Mesothelial cell of epicardium (in vitro differentiated cells): ENCODE measurements at regions not wholly inside any gene's neighbourhood (a gene's known extent, or its start where the extent isn't known, plus 50 kb on each side); places are given as distances from the start of the nearest gene placed in this dataset.
A peak's percentile ranks its signal among the peaks of the same experiment; 100 is the strongest.

Experiments
- DNase-seq, 2 experiments: peaks; one replicate each; pipeline ENCODE4 v3.0.0; 2021; ENCODE audit warnings: low spot score in 2 of 2; ENCODE audit not compliant: unreplicated experiment in 2 of 2
- H3K27ac Mint-ChIP-seq: 2 replicates; pipeline ENCODE4 v1.8.0; 2021; ENCODE audit warnings: mixed read lengths
- H3K27me3 Mint-ChIP-seq: 2 replicates; pipeline ENCODE4 v1.8.0; 2021; ENCODE audit warnings: low read depth, mixed read lengths
- H3K36me3 Mint-ChIP-seq: 2 replicates; pipeline ENCODE4 v1.8.0; 2021; ENCODE audit warnings: mixed read lengths
- H3K4me1 Mint-ChIP-seq: 2 replicates; pipeline ENCODE4 v1.8.0; 2021; ENCODE audit warnings: mixed read lengths
- H3K4me3 Mint-ChIP-seq: 2 replicates; pipeline ENCODE4 v1.8.0; 2021; ENCODE audit warnings: mild to moderate bottlenecking, moderate library complexity, mixed read lengths
- H3K9me3 Mint-ChIP-seq: 2 replicates; pipeline ENCODE4 v1.8.0; 2021; ENCODE audit warnings: mixed read lengths
- TF ChIP-seq, protein P1 (sequence below): fragments of 200-600 bp; sonication (generic); IDR thresholded peaks from one replicate; pipeline ENCODE4 v1.5.0; 2021; ENCODE audit warnings: antibody characterized with exemption; ENCODE audit not compliant: unreplicated experiment

DNA sequence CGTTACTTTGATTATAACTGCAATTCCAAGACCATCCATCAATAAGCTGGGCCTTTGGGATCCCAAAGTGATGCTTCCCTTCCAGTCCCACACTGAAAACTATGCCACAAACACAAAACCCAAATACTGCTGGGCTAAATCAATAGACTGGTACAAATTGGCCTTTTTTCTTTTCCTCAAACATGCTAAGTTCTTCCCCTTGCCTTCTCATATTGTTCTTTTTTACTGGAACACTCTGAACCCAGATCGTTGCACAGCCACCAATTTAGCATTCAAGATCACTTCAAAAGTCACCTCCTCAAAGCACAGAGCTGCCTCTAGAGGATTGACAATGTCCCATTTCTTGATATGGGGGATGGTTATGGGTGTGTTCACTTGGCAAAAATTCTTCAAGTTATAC, 66.0 kb downstream of the ACTL7B start:
- TF ChIP-seq, protein P1, sequence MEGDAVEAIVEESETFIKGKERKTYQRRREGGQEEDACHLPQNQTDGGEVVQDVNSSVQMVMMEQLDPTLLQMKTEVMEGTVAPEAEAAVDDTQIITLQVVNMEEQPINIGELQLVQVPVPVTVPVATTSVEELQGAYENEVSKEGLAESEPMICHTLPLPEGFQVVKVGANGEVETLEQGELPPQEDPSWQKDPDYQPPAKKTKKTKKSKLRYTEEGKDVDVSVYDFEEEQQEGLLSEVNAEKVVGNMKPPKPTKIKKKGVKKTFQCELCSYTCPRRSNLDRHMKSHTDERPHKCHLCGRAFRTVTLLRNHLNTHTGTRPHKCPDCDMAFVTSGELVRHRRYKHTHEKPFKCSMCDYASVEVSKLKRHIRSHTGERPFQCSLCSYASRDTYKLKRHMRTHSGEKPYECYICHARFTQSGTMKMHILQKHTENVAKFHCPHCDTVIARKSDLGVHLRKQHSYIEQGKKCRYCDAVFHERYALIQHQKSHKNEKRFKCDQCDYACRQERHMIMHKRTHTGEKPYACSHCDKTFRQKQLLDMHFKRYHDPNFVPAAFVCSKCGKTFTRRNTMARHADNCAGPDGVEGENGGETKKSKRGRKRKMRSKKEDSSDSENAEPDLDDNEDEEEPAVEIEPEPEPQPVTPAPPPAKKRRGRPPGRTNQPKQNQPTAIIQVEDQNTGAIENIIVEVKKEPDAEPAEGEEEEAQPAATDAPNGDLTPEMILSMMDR = no peak
- H3K4me1 Mint-ChIP-seq = peaks cover 14% of the 10 kb centered on the region
- H3K9me3 Mint-ChIP-seq = peaks cover 23% of the 10 kb centered on the region
- no peak overlapping the region for H3K27ac Mint-ChIP-seq
- no peaks in the 10 kb centered on the region for H3K27me3 Mint-ChIP-seq
- no peak overlapping the region for H3K4me3 Mint-ChIP-seq
- H3K36me3 Mint-ChIP-seq = no peaks in the 10 kb centered on the region
- no peak for DNase-seq

DNA sequence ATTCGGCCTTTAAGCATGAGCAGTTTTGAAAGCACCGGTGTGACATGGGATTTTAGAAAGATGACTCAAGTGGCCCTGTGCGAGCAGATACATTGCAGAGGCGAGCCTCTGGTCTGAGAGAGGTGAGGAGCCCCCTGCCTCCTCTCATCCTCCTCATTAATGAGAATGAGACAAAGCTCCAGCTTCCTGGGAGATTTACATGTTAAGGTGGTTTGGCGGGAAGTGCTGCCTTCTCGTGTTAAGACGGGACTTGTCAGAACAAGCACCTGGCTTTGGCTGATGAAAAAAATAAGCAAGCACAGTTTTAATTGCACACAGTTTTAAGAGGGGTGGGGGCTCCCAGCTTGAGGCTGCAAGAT, 68.1 kb downstream of the ACTL7B start:
- DNase-seq = no peak
- TF ChIP-seq, protein P1 = no peak
- Mint-ChIP-seq H3K36me3 (no peaks in the 10 kb centered on the region), H3K4me3 (no peak overlapping the region), H3K4me1 (peaks cover 20% of the 10 kb centered on the region), H3K9me3 (peaks cover 19% of the 10 kb centered on the region), H3K27me3 (no peaks in the 10 kb centered on the region), H3K27ac (peak overlapping the region; percentile 63)

DNA sequence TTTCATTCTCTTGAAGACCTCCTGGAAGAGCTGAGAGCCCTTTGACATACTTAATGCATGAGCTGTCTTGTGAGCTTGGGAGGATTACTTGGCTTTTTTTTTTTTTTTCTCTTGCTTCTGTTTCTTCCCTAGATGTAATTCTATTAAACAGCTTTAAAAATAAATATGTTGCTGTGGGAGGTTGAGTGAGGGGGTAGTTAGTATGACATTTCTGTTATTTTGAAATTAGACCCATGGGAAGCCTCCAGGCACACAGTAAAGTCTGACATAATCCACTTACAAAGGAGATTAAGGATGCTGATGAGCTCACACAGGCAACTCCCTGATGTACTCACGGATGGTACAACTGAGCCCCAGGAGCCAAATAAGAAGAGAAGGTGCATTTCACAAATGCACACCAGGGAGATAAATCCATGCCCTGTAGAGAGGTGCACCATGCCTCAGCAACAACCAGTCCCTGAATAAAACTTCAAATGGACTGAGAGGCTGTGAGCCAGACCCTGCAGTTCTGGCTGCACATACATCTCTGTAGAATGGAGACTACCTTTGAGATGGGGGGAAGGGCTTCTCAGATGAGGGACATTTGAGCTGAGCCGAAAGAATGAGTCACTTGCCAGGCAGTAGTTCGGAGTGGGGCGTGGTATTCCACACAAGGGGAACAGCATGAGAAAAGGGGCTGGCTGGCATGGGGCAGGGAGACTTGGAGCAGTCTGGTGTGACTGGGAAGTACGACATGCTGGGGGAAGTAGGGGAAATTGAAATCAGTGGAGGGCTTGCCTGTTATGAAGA, 68.7 kb downstream of the ACTL7B start:
- DNase-seq = no peak
- Mint-ChIP-seq H3K9me3 (peaks cover 15% of the 10 kb centered on the region), H3K4me3 (no peak overlapping the region), H3K36me3 (no peaks in the 10 kb centered on the region), H3K27ac (peak overlapping the region; percentile 63), H3K4me1 (peaks cover 20% of the 10 kb centered on the region), H3K27me3 (no peaks in the 10 kb centered on the region)
- TF ChIP-seq, protein P1 = no peak

DNA sequence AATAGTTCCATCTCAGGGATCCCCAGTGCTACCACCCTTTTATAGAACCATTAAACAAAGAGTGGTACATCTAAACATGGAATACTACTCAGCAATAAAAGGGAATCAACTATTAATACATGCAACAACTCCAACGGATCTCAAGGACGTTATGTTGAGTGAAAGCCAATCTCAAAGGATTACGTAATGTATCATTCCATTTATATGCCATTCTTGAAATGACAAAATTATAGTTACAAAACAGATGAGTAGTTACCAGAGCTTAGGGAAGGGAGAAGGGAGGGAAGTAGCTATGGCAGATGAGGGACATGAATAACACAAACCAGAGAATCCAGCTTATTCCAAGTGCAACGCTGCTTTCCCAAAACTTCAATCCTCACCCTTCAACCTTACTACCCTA, 69.5 kb downstream of the ACTL7B start:
- Mint-ChIP-seq H3K4me3 (no peak overlapping the region), H3K4me1 (peaks cover 23% of the 10 kb centered on the region), H3K27ac (no peak overlapping the region), H3K9me3 (peaks cover 15% of the 10 kb centered on the region), H3K27me3 (no peaks in the 10 kb centered on the region), H3K36me3 (no peaks in the 10 kb centered on the region)
- DNase-seq = no peak
- TF ChIP-seq, protein P1 = no peak

DNA sequence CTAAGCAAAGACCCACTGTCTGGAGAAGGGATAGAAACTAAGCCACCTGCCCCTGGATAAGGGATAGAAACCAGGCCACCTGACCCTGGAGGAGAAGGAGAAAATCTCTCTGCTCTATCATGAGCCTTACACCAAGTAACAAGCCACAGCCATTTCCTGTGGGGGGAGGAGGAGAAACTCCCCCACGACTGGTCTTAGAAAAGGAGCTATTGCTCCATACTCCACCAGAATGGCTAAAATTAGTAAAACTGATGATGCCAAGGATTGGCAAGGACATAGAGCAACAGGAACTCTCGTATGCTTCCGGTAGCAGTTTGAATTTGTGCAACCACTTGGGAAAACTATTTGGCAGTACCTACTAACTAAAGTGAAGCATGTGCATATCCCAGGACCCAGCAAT, 70.8 kb downstream of the ACTL7B start:
- Mint-ChIP-seq H3K36me3 (no peaks in the 10 kb centered on the region), H3K4me1 (peaks cover 27% of the 10 kb centered on the region), H3K27ac (no peak overlapping the region), H3K27me3 (peaks cover 2% of the 10 kb centered on the region), H3K4me3 (no peak overlapping the region), H3K9me3 (peaks cover 6% of the 10 kb centered on the region)
- no peak for DNase-seq
- TF ChIP-seq, protein P1 = no peak
